ENCODE measurements at regions not wholly inside any gene's neighbourhood (a gene's known extent, or its start where the extent isn't known, plus 50 kb on each side); places are given as distances from the start of the nearest gene placed in this dataset.

DNA sequence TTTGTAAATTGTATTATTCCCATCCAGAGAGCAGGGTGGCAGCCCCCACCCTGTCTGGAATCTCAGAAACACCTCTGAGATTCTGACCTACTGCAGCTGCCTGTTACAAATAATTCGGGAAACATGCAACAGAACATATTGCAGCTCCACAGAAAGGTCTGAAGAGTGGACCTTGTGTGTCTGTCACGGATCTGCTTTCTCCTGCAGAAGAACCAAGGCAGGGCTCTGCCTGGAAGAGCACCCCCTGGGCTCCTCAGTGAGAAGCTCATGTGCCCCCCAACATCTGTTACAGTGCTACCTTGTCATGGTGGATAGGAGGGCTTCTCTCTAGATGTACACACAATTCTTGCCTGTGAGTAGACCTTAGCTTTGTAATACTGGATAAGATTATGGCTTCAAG is 286.6 kb upstream of the GATB start:
- TF ChIP-seq, protein P1, sequence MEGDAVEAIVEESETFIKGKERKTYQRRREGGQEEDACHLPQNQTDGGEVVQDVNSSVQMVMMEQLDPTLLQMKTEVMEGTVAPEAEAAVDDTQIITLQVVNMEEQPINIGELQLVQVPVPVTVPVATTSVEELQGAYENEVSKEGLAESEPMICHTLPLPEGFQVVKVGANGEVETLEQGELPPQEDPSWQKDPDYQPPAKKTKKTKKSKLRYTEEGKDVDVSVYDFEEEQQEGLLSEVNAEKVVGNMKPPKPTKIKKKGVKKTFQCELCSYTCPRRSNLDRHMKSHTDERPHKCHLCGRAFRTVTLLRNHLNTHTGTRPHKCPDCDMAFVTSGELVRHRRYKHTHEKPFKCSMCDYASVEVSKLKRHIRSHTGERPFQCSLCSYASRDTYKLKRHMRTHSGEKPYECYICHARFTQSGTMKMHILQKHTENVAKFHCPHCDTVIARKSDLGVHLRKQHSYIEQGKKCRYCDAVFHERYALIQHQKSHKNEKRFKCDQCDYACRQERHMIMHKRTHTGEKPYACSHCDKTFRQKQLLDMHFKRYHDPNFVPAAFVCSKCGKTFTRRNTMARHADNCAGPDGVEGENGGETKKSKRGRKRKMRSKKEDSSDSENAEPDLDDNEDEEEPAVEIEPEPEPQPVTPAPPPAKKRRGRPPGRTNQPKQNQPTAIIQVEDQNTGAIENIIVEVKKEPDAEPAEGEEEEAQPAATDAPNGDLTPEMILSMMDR (IDR thresholded peaks at IDR 0.05 in 8 of 11, conservative IDR thresholded peaks at IDR 0.05 in 3 of 11) = no peak
- TF ChIP-seq POLR2A (IDR thresholded peaks at IDR 0.05) = no peak
- no peak for TF ChIP-seq POLR2AphosphoS5 (IDR thresholded peaks at IDR 0.05)
